ENCODE measurements at regions not wholly inside any gene's neighbourhood (a gene's known extent, or its start where the extent isn't known, plus 50 kb on each side); places are given as distances from the start of the nearest gene placed in this dataset.

- TF ChIP-seq PKNOX1 (IDR thresholded peaks at IDR 0.05) (no peak), L3MBTL2 (conservative IDR thresholded peaks at IDR 0.05) (no peak), ARNT (IDR thresholded peaks at IDR 0.05) (no peak), BHLHE40 (IDR thresholded peaks at IDR 0.05; ENCODE audit: borderline replicate concordance) (no peak), FOXA1 (IDR thresholded peaks at IDR 0.05) (no peak), SP1 (IDR thresholded peaks at IDR 0.05) (no peak), ZNF384 (IDR thresholded peaks at IDR 0.05) (no peak), SUZ12 (IDR thresholded peaks at IDR 0.05) (no peak), NFRKB (IDR thresholded peaks at IDR 0.05) (no peak), FOXM1 (IDR thresholded peaks at IDR 0.05; ENCODE audit: borderline replicate concordance) (no peak), FOXK2 (IDR thresholded peaks at IDR 0.05) (no peak), CTBP1 (IDR thresholded peaks at IDR 0.05; ENCODE audit: borderline replicate concordance) (no peak), HDGF (IDR thresholded peaks at IDR 0.05; ENCODE audit: borderline replicate concordance) (no peak)
Observed at GRCh38 chr6:150525300-150525699, 74.4 kb upstream of the PLEKHG1 start.
